NCI-H510A (cell line): ENCODE measurements at regions not wholly inside any gene's neighbourhood (a gene's known extent, or its start where the extent isn't known, plus 50 kb on each side); places are given as distances from the start of the nearest gene placed in this dataset.
A peak's percentile ranks its signal among the peaks of the same experiment; 100 is the strongest.

ENCODE experiments used
- DNase-seq: peaks from one replicate; lab custom pipeline; 2025; lab: John Stamatoyannopoulos, UW

GRCh38 chr4:53688186-53688790, 97.0 kb upstream of the LNX1 start:
- DNase-seq: no peak

DNA sequence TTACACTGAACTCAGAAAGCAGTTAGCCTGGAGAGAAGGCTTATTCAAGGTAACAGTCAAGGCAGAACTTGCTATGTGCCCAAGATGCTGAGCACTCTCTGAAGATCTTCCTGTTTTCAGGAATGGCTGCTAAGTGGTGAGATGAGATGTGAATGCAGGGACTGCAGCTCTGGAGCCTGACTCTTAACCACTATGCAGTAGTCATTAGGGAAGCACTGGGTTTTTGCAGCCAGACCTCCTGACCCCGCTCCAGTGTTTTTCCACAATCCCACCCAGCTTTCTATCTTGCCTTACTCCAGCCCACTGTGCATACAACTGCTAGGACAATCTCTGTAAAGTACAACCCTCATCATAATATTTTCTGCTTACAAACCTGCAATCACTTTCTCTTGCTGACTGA, 95.2 kb upstream of the LNX1 start:
- no peak for DNase-seq

- DNase-seq: no peak
Observed at GRCh38 chr4:53684136-53685130, 93.1 kb upstream of the LNX1 start.

DNA sequence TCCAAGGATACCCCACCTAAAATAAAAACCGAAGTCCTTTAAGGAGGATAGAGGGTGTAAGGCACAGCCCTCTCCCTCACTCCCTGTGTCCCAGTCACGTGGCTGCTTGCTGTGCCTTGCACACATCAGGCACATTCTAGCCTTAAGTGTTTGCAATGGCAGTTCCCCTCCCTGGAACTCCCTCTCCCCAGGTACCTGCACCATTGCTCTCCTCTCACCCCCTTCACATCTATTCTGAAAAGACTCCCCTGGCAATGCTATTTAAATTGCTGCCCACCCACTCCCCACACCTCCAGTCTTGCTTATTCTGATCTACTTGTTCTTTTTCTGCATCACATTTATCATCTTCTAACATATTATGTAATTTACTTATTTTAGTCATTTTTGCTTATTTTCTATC, 91.6 kb upstream of the LNX1 start:
- DNase-seq: no peak

- no peak for DNase-seq
Observed at GRCh38 chr4:53682196-53682595, 90.9 kb upstream of the LNX1 start.

DNA sequence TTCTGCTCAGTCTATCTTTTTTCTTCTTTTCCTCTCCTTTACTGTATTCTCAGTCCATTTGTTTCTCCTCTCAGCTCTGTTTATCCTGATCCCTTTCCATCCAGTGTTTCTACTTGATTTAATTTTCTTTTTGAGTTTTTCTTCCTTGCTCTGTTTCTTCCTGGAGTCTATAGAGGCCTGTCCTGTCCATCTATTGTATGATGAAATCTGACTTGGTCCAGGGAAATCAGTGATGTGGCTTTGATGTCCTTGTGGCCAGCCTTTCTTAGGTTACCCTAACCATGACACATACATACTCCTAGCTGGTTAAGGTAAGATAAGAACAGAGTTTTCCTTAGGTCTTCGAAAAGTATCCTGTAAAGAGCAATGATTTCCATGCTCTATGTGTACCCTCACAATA, 89.3 kb upstream of the LNX1 start:
- no peak for DNase-seq

GRCh38 chr4:53680168-53680567, 88.9 kb upstream of the LNX1 start:
- no peak for DNase-seq

GRCh38 chr4:53676402-53676871, 85.2 kb upstream of the LNX1 start:
- DNase-seq: no peak

GRCh38 chr4:53674903-53675302, 83.6 kb upstream of the LNX1 start:
- DNase-seq: no peak

- no peak for DNase-seq
Observed at GRCh38 chr4:53672873-53673272, 81.6 kb upstream of the LNX1 start.

DNA sequence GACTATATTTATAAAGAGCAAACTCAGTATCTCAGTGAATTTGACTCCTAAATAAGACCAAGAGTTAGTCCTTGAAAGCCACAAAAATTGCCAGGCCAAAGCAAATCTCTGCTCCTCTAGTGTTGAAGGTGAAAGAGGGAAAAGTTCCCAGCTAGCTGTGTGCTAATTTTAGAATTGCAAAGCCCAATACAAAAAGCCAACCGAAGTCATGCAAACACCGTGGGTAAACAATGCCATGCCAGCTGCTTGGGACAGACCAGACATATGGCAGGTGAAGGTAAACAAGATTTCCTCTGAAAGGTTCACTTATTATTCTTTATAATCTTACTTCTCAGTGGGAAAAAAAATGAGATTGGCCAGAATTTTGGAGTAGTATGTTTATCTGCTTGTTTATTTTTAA, 80.5 kb upstream of the LNX1 start:
- peak; percentile 47 for DNase-seq

GRCh38 chr4:53659737-53660136, 68.5 kb upstream of the LNX1 start:
- DNase-seq: no peak

- DNase-seq: no peak
Observed at GRCh38 chr4:53659112-53659511, 67.8 kb upstream of the LNX1 start.

DNA sequence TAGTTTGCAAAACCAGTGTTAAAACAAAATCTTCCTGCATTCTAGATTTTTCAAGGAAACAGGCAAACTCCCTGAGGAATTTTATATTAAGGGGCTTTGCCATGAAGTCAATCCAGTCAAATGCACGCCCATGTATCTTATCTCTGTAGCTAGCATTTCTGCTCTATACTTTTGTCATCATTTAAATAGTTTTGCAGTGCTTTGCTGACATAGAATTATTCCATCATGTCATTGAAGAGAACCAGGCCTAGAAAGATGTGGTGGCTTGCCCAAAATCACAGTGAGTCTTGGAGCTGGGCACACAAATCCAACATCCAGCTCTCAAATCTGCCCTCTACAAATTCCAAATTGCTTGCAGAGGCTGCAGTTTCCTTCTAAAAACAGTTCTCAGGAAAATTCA, 66.7 kb upstream of the LNX1 start:
- DNase-seq: no peak

DNA sequence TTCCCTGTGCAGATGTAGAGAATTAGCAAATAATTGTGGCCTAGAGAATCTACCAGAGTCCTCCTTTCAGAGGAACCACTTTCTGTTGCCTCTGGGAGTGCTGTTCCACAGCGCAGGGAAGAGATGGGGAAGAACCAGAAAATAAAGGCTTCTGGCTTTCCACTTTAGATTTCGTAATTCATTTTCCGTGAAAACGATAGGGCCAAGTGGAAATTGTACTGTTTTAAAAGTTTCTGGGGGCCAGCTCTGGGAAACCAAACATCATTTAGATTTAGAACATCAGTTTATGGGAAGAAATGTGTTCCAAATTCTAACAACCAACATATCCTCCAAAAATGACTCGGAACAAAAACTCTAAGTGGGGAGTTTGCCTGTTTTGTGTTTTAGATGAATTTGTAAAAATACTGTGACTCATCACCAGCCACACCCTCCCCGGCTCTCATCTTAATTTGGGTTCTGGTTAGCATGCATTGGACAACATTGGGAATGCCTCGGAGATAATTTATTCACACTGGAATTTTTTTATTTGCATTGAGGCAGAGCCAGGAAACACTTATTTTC, 65.2 kb upstream of the LNX1 start:
- no peak for DNase-seq

- no peak for DNase-seq
Observed at GRCh38 chr4:53654300-53654758, 63.0 kb upstream of the LNX1 start.

DNA sequence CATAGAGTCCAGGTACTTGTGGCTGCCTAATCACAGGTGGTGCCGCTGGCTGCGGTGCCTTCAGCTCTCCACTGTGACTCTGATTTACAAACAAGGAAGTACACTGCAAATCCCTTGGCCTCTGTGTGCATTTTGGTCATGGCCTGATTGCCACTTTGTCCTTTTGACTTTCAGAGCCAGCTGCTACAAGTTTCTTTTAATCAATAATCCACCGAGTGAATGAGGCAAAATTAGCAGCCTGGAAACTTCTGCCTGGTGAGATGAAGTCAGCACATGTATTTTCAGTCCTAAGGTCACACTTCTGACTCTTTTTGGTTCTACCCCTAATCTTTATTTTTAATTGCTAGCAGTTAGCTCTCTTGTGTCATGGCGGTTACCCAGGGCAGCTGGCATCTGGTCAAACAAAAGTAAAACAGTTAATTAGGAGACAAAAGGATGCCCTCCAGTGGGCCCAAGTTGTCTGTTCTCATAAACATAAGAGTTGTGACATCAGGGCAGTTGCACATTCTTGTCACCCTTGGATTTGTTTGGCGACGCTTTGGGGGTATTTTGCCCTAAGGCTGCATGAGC, 62.3 kb upstream of the LNX1 start:
- peak; percentile 42 for DNase-seq

DNA sequence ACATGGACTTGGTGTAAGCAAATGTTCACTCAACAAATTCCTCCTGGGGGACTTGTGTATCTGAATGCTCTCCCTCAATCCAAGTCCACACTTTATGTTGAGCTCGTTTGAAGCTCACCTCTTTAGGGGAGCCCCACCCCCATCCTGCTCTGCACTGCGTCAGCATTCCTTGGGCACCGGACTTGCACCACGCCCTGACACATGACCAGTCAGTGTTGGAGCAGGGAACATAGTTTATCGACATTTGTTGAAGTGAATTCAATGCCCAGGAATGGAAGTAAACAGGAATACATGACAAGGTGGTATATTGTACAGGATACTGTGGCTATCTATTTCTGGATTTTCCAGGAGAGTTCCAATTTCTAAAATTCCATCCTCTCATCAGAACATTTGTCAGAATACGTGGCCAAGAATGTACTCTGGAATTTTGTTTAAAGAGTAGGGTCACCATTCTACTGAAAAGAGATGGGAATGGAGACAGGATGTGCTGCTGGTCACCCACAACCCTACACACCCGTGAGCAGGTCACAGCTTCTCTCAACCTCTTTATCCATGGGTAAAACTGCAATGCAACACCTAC, 60.0 kb upstream of the LNX1 start:
- DNase-seq: no peak

DNA sequence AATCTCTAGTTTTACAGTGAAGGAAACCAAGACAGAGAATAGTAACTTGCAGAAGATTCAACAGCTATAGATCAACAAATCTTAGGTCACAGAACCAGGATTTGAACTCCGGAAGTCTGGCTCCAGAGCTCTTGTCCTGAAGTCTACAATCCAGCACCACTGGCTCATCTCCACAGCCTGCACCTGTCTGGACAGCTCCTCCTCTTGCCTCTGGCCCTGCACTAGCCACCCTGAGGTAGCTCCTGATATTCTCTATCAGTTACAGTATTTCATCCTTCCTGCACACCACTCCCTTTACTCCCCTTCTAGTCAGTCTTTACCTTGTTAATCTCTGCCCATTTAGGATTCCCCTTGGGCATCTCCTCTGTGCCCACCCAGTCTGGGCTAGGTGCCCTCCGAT, 58.1 kb upstream of the LNX1 start:
- no peak for DNase-seq

DNA sequence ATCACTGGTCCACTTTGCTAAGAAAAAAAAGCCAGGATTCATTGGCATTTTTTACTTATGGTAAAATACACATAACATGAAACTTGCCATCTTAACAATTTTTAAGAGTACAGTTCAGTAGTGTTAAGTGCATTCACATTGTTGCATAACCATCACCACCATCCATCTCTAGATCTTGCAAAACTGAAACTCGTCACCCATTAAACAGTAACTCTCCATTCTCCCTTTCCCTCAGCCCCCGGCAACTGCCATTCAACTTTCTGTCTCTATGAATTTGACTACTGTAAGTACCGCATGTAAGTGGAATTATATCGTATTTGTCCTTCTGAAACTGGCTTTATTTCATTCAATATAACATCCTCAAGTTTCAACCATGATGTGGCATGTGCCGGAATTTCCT, 56.3 kb upstream of the LNX1 start:
- no peak for DNase-seq

- DNase-seq: no peak
Observed at GRCh38 chr4:53646795-53647194, 55.5 kb upstream of the LNX1 start.

DNA sequence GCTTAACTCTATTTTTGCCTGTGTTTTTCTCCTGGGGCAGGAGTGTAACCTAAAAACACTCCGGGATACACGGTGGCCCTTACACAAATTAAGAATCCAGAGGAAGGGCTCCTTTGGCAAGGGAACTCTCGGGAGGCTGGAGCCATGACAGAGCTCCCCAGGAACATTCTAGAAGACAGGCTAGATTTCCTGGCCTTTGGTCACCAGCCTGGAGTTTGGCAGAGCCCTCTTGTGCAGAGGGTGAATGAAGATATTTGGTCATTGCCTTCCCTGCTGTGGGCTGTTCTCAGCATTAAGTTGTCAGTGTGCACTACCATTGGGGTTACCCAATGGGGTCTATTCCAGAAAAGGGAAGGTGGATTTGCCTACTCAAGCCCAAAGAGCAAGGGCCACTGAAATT, 53.8 kb upstream of the LNX1 start:
- no peak for DNase-seq
